ENCODE measurements at regions not wholly inside any gene's neighbourhood (a gene's known extent, or its start where the extent isn't known, plus 50 kb on each side); places are given as distances from the start of the nearest gene placed in this dataset.

- TF ChIP-seq EZH2phosphoT487 (IDR thresholded peaks at IDR 0.05; ENCODE audit: insufficient read depth, low read depth) (no peak), EZH2 (IDR thresholded peaks at IDR 0.05; ENCODE audit: insufficient read depth, poor library complexity, severe bottlenecking) (no peak)
These were observed 480.7 kb downstream of the CD83 start for GRCh38 chr6:14598017-14598864.

Measured in GM23248 (cell line).